Gastrocnemius medialis (tissue), 4 donors: ENCODE measurements at regions not wholly inside any gene's neighbourhood (a gene's known extent, or its start where the extent isn't known, plus 50 kb on each side); places are given as distances from the start of the nearest gene placed in this dataset.

Experiments used
- ATAC-seq, 2 donors: fragments of 150-250 bp; one replicate each; pipeline ENCODE4 v1.9.1; 2016
- DNase-seq, 2 donors: peaks; one replicate each; pipeline ENCODE4 v3.0.0-alpha.2; 2019
- H3K27ac ChIP-seq, 4 donors: fragments of 200-600 bp; sonication (generic); 1 replicate in 1 of 4; 2 replicates in 3 of 4; pipeline ENCODE4 v1.5.1; 2016 to 2018; ENCODE audit warnings: mild to moderate bottlenecking in 2 of 4, moderate library complexity in 1 of 4
- H3K27me3 ChIP-seq, 3 donors: fragments of 200-600 bp; sonication (generic) in 2 of 3; 1 replicate in 1 of 3; 2 replicates in 2 of 3; pipeline versions ENCODE4 v1.5.1 to v1.6.0; 2016 to 2019; ENCODE audit warnings: mild to moderate bottlenecking in 1 of 3, moderate library complexity in 1 of 3
- H3K36me3 ChIP-seq, 2 donors: fragments of 200-600 bp; sonication (generic) in 1 of 2; one replicate each; pipeline ENCODE4 v1.5.1; 2017 to 2018
- H3K4me1 ChIP-seq, 2 donors: fragments of 200-600 bp; sonication (generic) in 1 of 2; one replicate each; pipeline ENCODE4 v1.5.1; 2016 to 2017; ENCODE audit warnings: mild to moderate bottlenecking in 2 of 2
- H3K4me3 ChIP-seq, 4 donors: fragments of 200-600 bp; sonication (generic) in 3 of 4; 1 replicate in 1 of 4; 2 replicates in 3 of 4; pipeline ENCODE4 v1.5.1; 2016 to 2019; ENCODE audit warnings: mild to moderate bottlenecking in 2 of 4
- H3K9me3 ChIP-seq, 3 donors: fragments of 200-600 bp; sonication (generic) in 2 of 3; 1 replicate in 1 of 3; 2 replicates in 2 of 3; pipeline ENCODE4 v1.5.1; 2016 to 2019
- POLR2A ChIP-seq, 2 donors: fragments of 450-650 bp; IDR thresholded peaks; one replicate each; pipeline ENCODE4 v1.6.1; 2017; ENCODE audit warnings: antibody characterized with exemption in 2 of 2, mild to moderate bottlenecking in 2 of 2, moderate library complexity in 2 of 2
- in situ Hi-C, 4 donors: fragments of 200-750 bp; cut with MboI; loops; one replicate each; pipeline versions ENCODE4 v1.15.0 to v1.8.0; 2017; ENCODE audit warnings: low sequenced_read_pairs in 4 of 4
- intact Hi-C: fragments of 100-400 bp; cut with DNase I; formaldehyde crosslinking; loops from one replicate; pipeline ENCODE4 v1.15.1; 2023; ENCODE audit warnings: low total_unique reads
- TF ChIP-seq, protein P1 (sequence below), 5 experiments: fragments of 450-650 bp in 3 of 5; fragments of 200-600 bp in 2 of 5; sonication (generic) in 2 of 5; IDR thresholded peaks in 4 of 5; conservative IDR thresholded peaks in 1 of 5; 1 replicate in 4 of 5; 2 replicates in 1 of 5; pipeline ENCODE4 v1.5.1; 2016 to 2019; ENCODE audit warnings: antibody characterized with exemption in 5 of 5, mild to moderate bottlenecking in 3 of 5, moderate library complexity in 3 of 5

DNA sequence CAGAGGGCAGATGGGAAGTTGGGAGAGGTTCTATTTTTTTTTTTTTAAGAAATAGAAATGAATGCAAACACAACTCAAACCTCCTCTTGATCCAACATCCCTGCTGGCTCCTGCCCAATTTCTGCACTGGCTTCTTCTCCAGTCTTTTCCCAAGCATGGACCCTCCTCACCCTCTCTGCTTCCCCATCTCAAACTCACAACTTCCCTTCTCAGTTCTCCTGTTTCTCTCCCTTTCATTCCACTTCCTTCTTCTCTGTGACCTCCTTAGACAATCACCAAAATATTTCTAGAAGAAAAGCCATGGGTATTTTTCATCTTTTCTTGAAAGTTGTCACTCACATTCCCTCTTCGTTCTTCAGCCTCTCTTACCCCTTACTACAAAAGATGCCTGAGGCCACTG lies 85.2 kb upstream of the VPREB1 start:
- no peaks in the 10 kb centered on the region for H3K4me1 ChIP-seq
- TF ChIP-seq, protein P1, sequence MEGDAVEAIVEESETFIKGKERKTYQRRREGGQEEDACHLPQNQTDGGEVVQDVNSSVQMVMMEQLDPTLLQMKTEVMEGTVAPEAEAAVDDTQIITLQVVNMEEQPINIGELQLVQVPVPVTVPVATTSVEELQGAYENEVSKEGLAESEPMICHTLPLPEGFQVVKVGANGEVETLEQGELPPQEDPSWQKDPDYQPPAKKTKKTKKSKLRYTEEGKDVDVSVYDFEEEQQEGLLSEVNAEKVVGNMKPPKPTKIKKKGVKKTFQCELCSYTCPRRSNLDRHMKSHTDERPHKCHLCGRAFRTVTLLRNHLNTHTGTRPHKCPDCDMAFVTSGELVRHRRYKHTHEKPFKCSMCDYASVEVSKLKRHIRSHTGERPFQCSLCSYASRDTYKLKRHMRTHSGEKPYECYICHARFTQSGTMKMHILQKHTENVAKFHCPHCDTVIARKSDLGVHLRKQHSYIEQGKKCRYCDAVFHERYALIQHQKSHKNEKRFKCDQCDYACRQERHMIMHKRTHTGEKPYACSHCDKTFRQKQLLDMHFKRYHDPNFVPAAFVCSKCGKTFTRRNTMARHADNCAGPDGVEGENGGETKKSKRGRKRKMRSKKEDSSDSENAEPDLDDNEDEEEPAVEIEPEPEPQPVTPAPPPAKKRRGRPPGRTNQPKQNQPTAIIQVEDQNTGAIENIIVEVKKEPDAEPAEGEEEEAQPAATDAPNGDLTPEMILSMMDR (IDR thresholded peaks at IDR 0.05 in 4 of 5, conservative IDR thresholded peaks at IDR 0.05 in 1 of 5) = no peak
- no peak for TF ChIP-seq POLR2A (IDR thresholded peaks at IDR 0.05)
- ATAC-seq (no peak), DNase-seq (no peak)
- no peaks in the 10 kb centered on the region for H3K36me3 ChIP-seq
- H3K4me3 ChIP-seq = no peak overlapping the region
- H3K27ac ChIP-seq = no peak overlapping the region
- intact Hi-C loops (no loop called here), in situ Hi-C loops (no loop called here)
- no peaks in the 10 kb centered on the region for H3K9me3 ChIP-seq
- H3K27me3 ChIP-seq = peaks cover 0 to 3% (median 0%) of the 10 kb centered on the region in 3 donors

DNA sequence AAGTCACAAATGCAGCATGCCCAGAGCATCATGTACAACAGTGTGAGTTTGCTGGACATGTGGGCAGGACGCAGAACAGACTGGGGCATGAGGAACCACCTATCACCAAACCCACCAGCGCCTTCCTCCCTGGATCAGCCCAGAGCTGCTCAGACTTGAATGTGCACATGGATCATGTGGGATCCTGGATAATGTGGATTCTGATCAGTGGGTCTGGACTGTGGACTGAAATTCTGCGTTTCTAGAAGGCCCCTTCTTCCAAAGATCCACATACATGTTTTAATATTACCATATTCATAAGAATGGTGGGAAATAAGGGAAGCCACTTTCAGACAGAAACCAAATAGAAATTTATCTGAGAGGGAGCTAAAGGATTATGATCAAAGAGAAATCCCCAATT lies 85.6 kb upstream of the VPREB1 start:
- DNase-seq (no peak), ATAC-seq (no peak)
- Histone ChIP-seq H3K36me3 (no peaks in the 10 kb centered on the region), H3K4me1 (no peaks in the 10 kb centered on the region), H3K27ac (no peak overlapping the region), H3K9me3 (no peaks in the 10 kb centered on the region), H3K27me3 (peaks cover 0 to 3% (median 0%) of the 10 kb centered on the region in 3 donors), H3K4me3 (no peak overlapping the region)
- in situ Hi-C loops = no loop called here
- TF ChIP-seq, protein P1 (IDR thresholded peaks at IDR 0.05 in 4 of 5, conservative IDR thresholded peaks at IDR 0.05 in 1 of 5) = no peak
- intact Hi-C loops = no loop called here

DNA sequence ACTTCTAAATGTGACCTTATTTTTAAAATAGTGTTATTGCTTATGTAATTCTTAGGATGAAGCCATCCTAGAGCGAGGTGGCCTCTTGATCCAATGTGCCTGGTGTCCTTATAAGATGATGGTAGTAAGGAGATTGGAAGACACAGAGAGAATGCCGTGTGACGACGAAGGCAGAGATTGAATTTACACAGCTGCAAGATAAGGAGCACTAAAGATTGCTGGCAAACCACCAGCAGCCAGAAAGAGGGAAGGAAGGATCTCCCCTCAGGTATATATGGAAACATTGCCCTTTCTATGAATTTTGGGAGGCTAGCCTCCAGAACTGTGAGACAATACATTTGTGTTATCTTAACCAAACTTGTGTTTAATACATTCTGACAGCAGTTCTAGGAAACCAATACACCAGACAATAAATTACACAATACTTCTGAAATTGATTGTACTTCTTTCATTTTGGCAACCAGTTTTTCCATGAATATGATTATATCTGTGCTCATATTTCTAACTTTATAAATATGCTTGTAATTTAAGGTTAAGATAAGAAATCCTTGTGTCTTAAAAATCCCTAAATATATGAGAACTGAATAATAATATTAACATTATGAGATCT lies 86.3 kb upstream of the VPREB1 start:
- no peak overlapping the region for H3K27ac ChIP-seq
- no peaks in the 10 kb centered on the region for H3K9me3 ChIP-seq
- in situ Hi-C loops = no loop called here
- H3K4me3 ChIP-seq = no peak overlapping the region
- DNase-seq (no peak), ATAC-seq (no peak)
- no peaks in the 10 kb centered on the region for H3K4me1 ChIP-seq
- no peaks in the 10 kb centered on the region for H3K36me3 ChIP-seq
- no peak for TF ChIP-seq POLR2A (IDR thresholded peaks at IDR 0.05)
- TF ChIP-seq, protein P1 (IDR thresholded peaks at IDR 0.05 in 4 of 5, conservative IDR thresholded peaks at IDR 0.05 in 1 of 5) = no peak
- H3K27me3 ChIP-seq = no peaks in the 10 kb centered on the region
- intact Hi-C loops = no loop called here

DNA sequence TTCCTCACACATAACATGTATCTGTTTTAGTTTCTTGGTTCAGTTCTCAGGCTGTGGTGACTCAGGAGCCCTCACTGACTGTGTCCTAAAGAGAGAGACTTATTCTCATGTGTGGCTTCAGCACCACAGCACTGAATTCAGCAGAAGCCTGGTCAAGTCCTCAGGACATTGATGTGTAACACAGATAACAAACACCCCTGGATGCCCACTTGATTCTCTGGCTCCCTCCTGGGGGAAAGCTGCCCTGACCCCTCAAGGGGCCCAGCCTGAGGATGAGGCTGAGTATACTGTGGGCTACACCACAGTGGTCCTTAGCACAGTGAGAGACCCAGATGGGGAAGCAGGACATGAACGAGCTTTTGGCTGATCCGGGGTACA lies 87.2 kb upstream of the VPREB1 start:
- in situ Hi-C loops (no loop called here), intact Hi-C loops (no loop called here)
- no peaks in the 10 kb centered on the region for H3K4me1 ChIP-seq
- H3K27me3 ChIP-seq = no peaks in the 10 kb centered on the region
- no peaks in the 10 kb centered on the region for H3K36me3 ChIP-seq
- no peaks in the 10 kb centered on the region for H3K9me3 ChIP-seq
- DNase-seq (no peak), ATAC-seq (no peak)
- no peak overlapping the region for H3K4me3 ChIP-seq
- TF ChIP-seq, protein P1 (IDR thresholded peaks at IDR 0.05 in 4 of 5, conservative IDR thresholded peaks at IDR 0.05 in 1 of 5) = no peak
- TF ChIP-seq POLR2A (IDR thresholded peaks at IDR 0.05) = no peak
- H3K27ac ChIP-seq = no peak overlapping the region
